GM23338 (cell line): ENCODE measurements at regions not wholly inside any gene's neighbourhood (a gene's known extent, or its start where the extent isn't known, plus 50 kb on each side); places are given as distances from the start of the nearest gene placed in this dataset.

ENCODE experiments used
- ATAC-seq: fragments of 200-7000 bp; cut with Tn5 transposase; 3 replicates; pipeline ENCODE4 v1.9.1; 2020
- DNase-seq: peaks from one replicate; pipeline ENCODE4 v3.0.0-alpha.2; 2015; ENCODE audit warnings: low spot score
- H2AFZ ChIP-seq: fragments of 200-600 bp; sonication (generic); 2 replicates; pipeline ENCODE4 v1.8.0; 2016; ENCODE audit warnings: antibody characterized with exemption, mild to moderate bottlenecking, moderate library complexity
- H3F3A ChIP-seq: fragments of 200-600 bp; sonication (generic); replicated peaks from 2 replicates; pipeline ENCODE4 v1.8.0; 2017; ENCODE audit warnings: antibody characterized with exemption, mixed run types, low read depth
- H3K27ac ChIP-seq: fragments of 200-600 bp; sonication (generic); 2 replicates; pipeline ENCODE4 v1.6.1; 2016; ENCODE audit warnings: low read depth
- H3K27me3 ChIP-seq: fragments of 200-600 bp; sonication (generic); 2 replicates; pipeline ENCODE4 v1.8.0; 2016; ENCODE audit warnings: mild to moderate bottlenecking, mixed run types, moderate library complexity; ENCODE audit not compliant: insufficient read depth
- H3K36me3 ChIP-seq: fragments of 200-600 bp; sonication (generic); 2 replicates; pipeline ENCODE4 v1.8.0; 2016; ENCODE audit warnings: mild to moderate bottlenecking; ENCODE audit not compliant: insufficient read depth
- H3K4me1 ChIP-seq: fragments of 200-600 bp; sonication (generic); 2 replicates; pipeline ENCODE4 v1.8.0; 2016; ENCODE audit warnings: mild to moderate bottlenecking, moderate library complexity; ENCODE audit not compliant: insufficient read depth
- H3K4me2 ChIP-seq: fragments of 200-600 bp; sonication (generic); 2 replicates; pipeline ENCODE4 v1.7.1; 2017; ENCODE audit warnings: mixed run types
- H3K4me3 ChIP-seq: fragments of 200-600 bp; sonication (generic); 2 replicates; pipeline ENCODE4 v1.6.1; 2016; ENCODE audit warnings: mixed run types
- H3K79me2 ChIP-seq: fragments of 200-600 bp; sonication (generic); replicated peaks from 2 replicates; pipeline ENCODE4 v1.8.0; 2017; ENCODE audit warnings: mild to moderate bottlenecking; ENCODE audit not compliant: insufficient read depth
- H3K9me2 ChIP-seq: fragments of 200-600 bp; sonication (generic); 2 replicates; pipeline ENCODE4 v1.8.0; 2017; ENCODE audit not compliant: insufficient read depth
- H4K20me1 ChIP-seq: fragments of 200-600 bp; sonication (generic); replicated peaks from 2 replicates; pipeline ENCODE4 v1.8.0; 2017; ENCODE audit warnings: mild to moderate bottlenecking; ENCODE audit not compliant: insufficient read depth
- H3K27ac Mint-ChIP-seq: 2 replicates; pipeline ENCODE4 v1.8.0; 2020; ENCODE audit warnings: inconsistent platforms, mild to moderate bottlenecking, moderate library complexity, mixed read lengths
- H3K27me3 Mint-ChIP-seq: 3 replicates; pipeline ENCODE4 v1.8.0; 2022; ENCODE audit warnings: low read depth, mild to moderate bottlenecking, moderate library complexity, mixed read lengths, inconsistent platforms; ENCODE audit not compliant: insufficient read depth, poor library complexity
- H3K36me3 Mint-ChIP-seq: 3 replicates; pipeline ENCODE4 v1.8.0; 2021; ENCODE audit warnings: low read depth, mild to moderate bottlenecking, inconsistent platforms, moderate library complexity, mixed read lengths
- H3K4me1 Mint-ChIP-seq: 3 replicates; pipeline ENCODE4 v1.8.0; 2020; ENCODE audit warnings: mild to moderate bottlenecking, inconsistent platforms, mixed read lengths
- H3K4me3 Mint-ChIP-seq: 3 replicates; pipeline ENCODE4 v1.8.0; 2021; ENCODE audit warnings: moderate library complexity, mild to moderate bottlenecking, inconsistent platforms, mixed read lengths
- H3K9me3 Mint-ChIP-seq: 3 replicates; pipeline ENCODE4 v1.8.0; 2020; ENCODE audit warnings: moderate library complexity, mild to moderate bottlenecking, inconsistent platforms, mixed read lengths
- CREB1 ChIP-seq: fragments of 250-450 bp; sonication (Bioruptor Pico); IDR thresholded peaks from 2 replicates; pipeline ENCODE4 v1.5.0; 2020; ENCODE audit warnings: low read depth, mild to moderate bottlenecking, moderate library complexity
- EZH2 ChIP-seq: fragments of 200-600 bp; sonication (generic); IDR thresholded peaks from one replicate; pipeline ENCODE4 v1.8.0; 2017; ENCODE audit warnings: antibody characterized with exemption, mild to moderate bottlenecking, low read depth; ENCODE audit not compliant: unreplicated experiment
- JUNB ChIP-seq: IDR thresholded peaks from one replicate; pipeline ENCODE4 v1.6.1; 2016; ENCODE audit warnings: antibody characterized with exemption; ENCODE audit not compliant: unreplicated experiment
- NANOG ChIP-seq: IDR thresholded peaks from 2 replicates; pipeline ENCODE4 v1.6.1; 2016; ENCODE audit warnings: antibody characterized with exemption, borderline replicate concordance
- POLR2AphosphoS5 ChIP-seq: IDR thresholded peaks from 2 replicates; pipeline ENCODE4 v1.6.1; 2016; ENCODE audit warnings: antibody characterized with exemption, low read depth
- ZNF114 ChIP-seq: fragments of 250-450 bp; sonication (Bioruptor Pico); IDR thresholded peaks from 2 replicates; pipeline ENCODE4 v1.5.0; 2020; ENCODE audit warnings: mild to moderate bottlenecking, moderate library complexity
- ZNF331 ChIP-seq: fragments of 250-450 bp; sonication (Bioruptor Pico); IDR thresholded peaks from 2 replicates; pipeline ENCODE4 v1.5.0; 2020; ENCODE audit warnings: low read depth, mild to moderate bottlenecking, moderate library complexity
- TF ChIP-seq, protein P1 (sequence below): IDR thresholded peaks from 2 replicates; pipeline ENCODE4 v1.6.1; 2016; ENCODE audit warnings: antibody characterized with exemption
- TF ChIP-seq, protein P2 (sequence below): IDR thresholded peaks from one replicate; pipeline ENCODE4 v1.6.1; 2018; ENCODE audit warnings: antibody characterized with exemption; ENCODE audit not compliant: unreplicated experiment
- TF ChIP-seq, protein P3 (sequence below), 2 experiments: fragments of 200-600 bp in 1 of 2; sonication (generic) in 1 of 2; conservative IDR thresholded peaks; 2 replicates each; pipeline versions ENCODE4 v1.5.1 to v1.6.1; 2016 to 2017; ENCODE audit warnings: antibody characterized with exemption in 2 of 2, low read depth in 2 of 2, mild to moderate bottlenecking in 2 of 2, moderate library complexity in 1 of 2

DNA sequence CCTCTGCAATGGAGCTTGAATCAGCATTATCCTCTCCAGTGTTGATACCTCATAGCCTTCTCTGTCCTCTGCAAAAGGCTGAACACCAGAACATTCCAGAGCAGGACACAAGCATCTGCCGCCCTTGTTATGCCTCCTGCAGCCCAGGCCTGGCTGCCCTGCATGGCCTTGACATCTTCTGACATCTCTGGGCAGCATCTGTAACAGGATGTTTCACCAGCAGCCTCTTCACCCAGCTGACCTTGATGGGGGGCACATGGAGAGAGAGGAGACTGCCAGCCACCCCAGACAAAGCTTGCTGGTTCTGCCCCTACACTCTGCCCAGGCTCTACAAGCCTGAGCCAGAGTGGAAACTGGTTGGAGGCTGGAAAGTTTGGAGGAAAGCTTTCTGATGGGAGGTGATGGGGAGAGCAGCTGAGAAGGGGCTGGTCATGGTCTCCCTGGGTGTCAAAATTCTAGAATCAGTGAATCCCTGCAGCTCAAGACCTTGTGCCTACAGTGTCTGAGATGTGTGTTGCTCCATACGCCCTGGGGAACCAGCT, 145.1 kb downstream of the MRPL14 start:
- Mint-ChIP-seq H3K9me3 (no peaks in the 10 kb centered on the region; the same call in 2 of the 3 replicates), H3K27ac (no peak overlapping the region), H3K27me3 (peaks cover 11% of the 10 kb centered on the region), H3K4me1 (peaks cover 2% of the 10 kb centered on the region; the same call in 1 of the 3 replicates), H3K4me3 (no peak overlapping the region), H3K36me3 (no peaks in the 10 kb centered on the region)
- H3F3A ChIP-seq = no peaks in the 10 kb centered on the region
- H3K27ac ChIP-seq = no peak overlapping the region
- TF ChIP-seq ZNF114 (CRISPR knock-in tag) (no peak), CREB1 (CRISPR knock-in tag) (no peak)
- H3K4me1 ChIP-seq = no peaks in the 10 kb centered on the region
- no peak for ATAC-seq
- H3K79me2 ChIP-seq = no peaks in the 10 kb centered on the region
- H3K4me3 ChIP-seq = no peak overlapping the region
- no peaks in the 10 kb centered on the region for H3K36me3 ChIP-seq
- no peak overlapping the region for H3K4me2 ChIP-seq
- no peaks in the 10 kb centered on the region for H3K27me3 ChIP-seq
- no peaks in the 10 kb centered on the region for H3K9me2 ChIP-seq
- H4K20me1 ChIP-seq = no peaks in the 10 kb centered on the region
- no peak overlapping the region for H2AFZ ChIP-seq
- no peak for DNase-seq

DNA sequence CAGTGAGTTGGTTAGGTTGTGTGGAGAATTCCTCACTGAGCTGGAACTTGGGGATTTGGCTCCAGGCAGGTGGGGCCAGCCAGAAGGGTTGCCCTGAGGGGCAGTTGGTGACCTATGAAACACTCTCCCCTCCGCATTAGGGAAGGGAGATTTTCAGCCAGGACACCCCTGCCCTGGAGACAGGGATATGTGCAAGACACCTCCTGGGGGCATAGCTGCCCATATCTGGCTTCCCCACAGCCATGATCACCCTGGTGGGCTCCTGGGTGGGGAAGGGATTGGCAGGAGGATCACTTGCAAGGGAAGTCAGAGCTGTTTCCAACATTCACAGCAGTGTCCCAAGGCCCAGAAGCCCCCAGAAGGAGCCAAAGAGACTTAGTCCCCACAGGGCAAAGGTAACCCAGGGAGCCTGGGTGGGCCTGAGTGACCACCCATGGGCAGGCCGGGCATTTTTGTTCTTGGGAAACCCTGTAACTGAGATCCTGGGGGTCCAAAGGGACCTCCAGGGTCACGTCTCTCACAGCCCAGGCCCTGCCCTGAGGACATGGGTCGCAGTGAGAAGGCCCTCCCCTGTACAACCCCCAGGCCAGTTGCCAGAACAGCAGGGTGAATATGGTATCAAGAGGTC, 145.8 kb downstream of the MRPL14 start:
- H3K4me3 Mint-ChIP-seq = no peak overlapping the region
- no peak overlapping the region for H3K4me2 ChIP-seq
- H3K36me3 Mint-ChIP-seq = no peaks in the 10 kb centered on the region
- peaks cover 2% of the 10 kb centered on the region; the same call in 1 of the 3 replicates for H3K4me1 Mint-ChIP-seq
- H3F3A ChIP-seq = no peaks in the 10 kb centered on the region
- no peaks in the 10 kb centered on the region for H3K4me1 ChIP-seq
- no peaks in the 10 kb centered on the region; the same call in 2 of the 3 replicates for H3K9me3 Mint-ChIP-seq
- H4K20me1 ChIP-seq = no peaks in the 10 kb centered on the region
- H3K27me3 ChIP-seq = no peaks in the 10 kb centered on the region
- H3K4me3 ChIP-seq = no peak overlapping the region
- H3K27me3 Mint-ChIP-seq = peaks cover 12% of the 10 kb centered on the region
- H3K79me2 ChIP-seq = no peaks in the 10 kb centered on the region
- no peak overlapping the region for H3K27ac Mint-ChIP-seq
- no peaks in the 10 kb centered on the region for H3K9me2 ChIP-seq
- no peak overlapping the region for H2AFZ ChIP-seq
- H3K36me3 ChIP-seq = no peaks in the 10 kb centered on the region
- DNase-seq (no peak), ATAC-seq (no peak)
- H3K27ac ChIP-seq = no peak overlapping the region
- TF ChIP-seq EZH2 (no peak), CREB1 (CRISPR knock-in tag) (no peak), NANOG (no peak), ZNF114 (CRISPR knock-in tag) (no peak), POLR2AphosphoS5 (no peak), JUNB (no peak)

DNA sequence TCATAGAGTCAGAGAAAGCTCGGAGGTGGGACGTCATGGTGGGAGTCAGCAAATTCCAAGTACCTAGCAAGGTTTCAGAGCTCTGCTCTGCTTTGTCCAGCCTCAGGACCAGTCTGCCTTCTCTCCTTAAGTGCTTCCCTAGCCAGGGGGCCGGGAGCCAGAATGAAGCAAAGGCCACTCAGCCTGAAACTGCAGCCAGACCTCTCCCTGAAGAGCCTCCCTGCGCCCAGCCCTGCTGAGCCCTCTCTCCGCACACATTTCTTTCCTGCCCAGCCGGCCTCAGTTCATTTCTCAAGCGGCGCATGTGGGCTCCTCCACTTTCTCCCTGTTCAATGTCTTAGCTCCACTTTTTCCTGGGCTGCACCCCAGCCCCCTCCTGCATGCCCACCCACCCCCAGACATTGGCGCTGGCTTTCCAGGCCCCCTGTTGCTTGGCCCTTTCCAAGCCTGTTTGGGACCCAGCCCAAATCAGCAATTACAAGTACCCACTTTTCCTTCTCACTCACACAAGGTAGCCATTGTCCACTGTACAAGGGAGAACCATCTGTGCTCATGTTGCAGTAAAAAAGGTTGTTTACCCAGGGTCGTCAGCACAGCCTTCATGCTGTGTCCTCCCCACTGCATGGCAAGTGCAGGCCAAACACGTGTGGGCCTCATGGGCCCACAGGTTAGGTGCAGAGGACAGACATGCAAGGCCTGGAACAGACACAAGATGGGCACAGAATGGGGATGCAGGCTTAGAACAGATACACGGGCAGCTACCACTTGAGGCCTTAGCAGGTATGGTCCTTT, 147.1 kb downstream of the MRPL14 start:
- DNase-seq = no peak
- H3K79me2 ChIP-seq = no peaks in the 10 kb centered on the region
- H3K36me3 Mint-ChIP-seq = no peaks in the 10 kb centered on the region
- no peak overlapping the region for H3K4me3 Mint-ChIP-seq
- no peak overlapping the region for H3K4me3 ChIP-seq
- no peaks in the 10 kb centered on the region for H3K27me3 ChIP-seq
- H2AFZ ChIP-seq = no peak overlapping the region
- H4K20me1 ChIP-seq = no peaks in the 10 kb centered on the region
- H3K4me1 Mint-ChIP-seq = peaks cover 2% of the 10 kb centered on the region; the same call in 1 of the 3 replicates
- no peak overlapping the region for H3K27ac ChIP-seq
- no peaks in the 10 kb centered on the region for H3K9me3 Mint-ChIP-seq
- no peaks in the 10 kb centered on the region for H3K36me3 ChIP-seq
- no peaks in the 10 kb centered on the region for H3K4me1 ChIP-seq
- no peak overlapping the region for H3K27ac Mint-ChIP-seq
- H3K27me3 Mint-ChIP-seq = peaks cover 12% of the 10 kb centered on the region
- H3K4me2 ChIP-seq = no peak overlapping the region
- no peak for ATAC-seq
- no peaks in the 10 kb centered on the region for H3F3A ChIP-seq
- no peaks in the 10 kb centered on the region for H3K9me2 ChIP-seq
- TF ChIP-seq EZH2 (no peak), ZNF331 (CRISPR knock-in tag) (no peak), ZNF114 (CRISPR knock-in tag) (no peak), CREB1 (CRISPR knock-in tag) (no peak), POLR2AphosphoS5 (no peak)
- TF ChIP-seq, protein P1, sequence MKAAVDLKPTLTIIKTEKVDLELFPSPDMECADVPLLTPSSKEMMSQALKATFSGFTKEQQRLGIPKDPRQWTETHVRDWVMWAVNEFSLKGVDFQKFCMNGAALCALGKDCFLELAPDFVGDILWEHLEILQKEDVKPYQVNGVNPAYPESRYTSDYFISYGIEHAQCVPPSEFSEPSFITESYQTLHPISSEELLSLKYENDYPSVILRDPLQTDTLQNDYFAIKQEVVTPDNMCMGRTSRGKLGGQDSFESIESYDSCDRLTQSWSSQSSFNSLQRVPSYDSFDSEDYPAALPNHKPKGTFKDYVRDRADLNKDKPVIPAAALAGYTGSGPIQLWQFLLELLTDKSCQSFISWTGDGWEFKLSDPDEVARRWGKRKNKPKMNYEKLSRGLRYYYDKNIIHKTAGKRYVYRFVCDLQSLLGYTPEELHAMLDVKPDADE = no peak
- TF ChIP-seq, protein P2, sequence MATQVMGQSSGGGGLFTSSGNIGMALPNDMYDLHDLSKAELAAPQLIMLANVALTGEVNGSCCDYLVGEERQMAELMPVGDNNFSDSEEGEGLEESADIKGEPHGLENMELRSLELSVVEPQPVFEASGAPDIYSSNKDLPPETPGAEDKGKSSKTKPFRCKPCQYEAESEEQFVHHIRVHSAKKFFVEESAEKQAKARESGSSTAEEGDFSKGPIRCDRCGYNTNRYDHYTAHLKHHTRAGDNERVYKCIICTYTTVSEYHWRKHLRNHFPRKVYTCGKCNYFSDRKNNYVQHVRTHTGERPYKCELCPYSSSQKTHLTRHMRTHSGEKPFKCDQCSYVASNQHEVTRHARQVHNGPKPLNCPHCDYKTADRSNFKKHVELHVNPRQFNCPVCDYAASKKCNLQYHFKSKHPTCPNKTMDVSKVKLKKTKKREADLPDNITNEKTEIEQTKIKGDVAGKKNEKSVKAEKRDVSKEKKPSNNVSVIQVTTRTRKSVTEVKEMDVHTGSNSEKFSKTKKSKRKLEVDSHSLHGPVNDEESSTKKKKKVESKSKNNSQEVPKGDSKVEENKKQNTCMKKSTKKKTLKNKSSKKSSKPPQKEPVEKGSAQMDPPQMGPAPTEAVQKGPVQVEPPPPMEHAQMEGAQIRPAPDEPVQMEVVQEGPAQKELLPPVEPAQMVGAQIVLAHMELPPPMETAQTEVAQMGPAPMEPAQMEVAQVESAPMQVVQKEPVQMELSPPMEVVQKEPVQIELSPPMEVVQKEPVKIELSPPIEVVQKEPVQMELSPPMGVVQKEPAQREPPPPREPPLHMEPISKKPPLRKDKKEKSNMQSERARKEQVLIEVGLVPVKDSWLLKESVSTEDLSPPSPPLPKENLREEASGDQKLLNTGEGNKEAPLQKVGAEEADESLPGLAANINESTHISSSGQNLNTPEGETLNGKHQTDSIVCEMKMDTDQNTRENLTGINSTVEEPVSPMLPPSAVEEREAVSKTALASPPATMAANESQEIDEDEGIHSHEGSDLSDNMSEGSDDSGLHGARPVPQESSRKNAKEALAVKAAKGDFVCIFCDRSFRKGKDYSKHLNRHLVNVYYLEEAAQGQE = no peak
- TF ChIP-seq, protein P3, sequence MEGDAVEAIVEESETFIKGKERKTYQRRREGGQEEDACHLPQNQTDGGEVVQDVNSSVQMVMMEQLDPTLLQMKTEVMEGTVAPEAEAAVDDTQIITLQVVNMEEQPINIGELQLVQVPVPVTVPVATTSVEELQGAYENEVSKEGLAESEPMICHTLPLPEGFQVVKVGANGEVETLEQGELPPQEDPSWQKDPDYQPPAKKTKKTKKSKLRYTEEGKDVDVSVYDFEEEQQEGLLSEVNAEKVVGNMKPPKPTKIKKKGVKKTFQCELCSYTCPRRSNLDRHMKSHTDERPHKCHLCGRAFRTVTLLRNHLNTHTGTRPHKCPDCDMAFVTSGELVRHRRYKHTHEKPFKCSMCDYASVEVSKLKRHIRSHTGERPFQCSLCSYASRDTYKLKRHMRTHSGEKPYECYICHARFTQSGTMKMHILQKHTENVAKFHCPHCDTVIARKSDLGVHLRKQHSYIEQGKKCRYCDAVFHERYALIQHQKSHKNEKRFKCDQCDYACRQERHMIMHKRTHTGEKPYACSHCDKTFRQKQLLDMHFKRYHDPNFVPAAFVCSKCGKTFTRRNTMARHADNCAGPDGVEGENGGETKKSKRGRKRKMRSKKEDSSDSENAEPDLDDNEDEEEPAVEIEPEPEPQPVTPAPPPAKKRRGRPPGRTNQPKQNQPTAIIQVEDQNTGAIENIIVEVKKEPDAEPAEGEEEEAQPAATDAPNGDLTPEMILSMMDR (conservative IDR thresholded peaks at IDR 0.05; ENCODE audit: low read depth in 2 of 2) = no peak
